Mammary epithelial cell (primary cell): ENCODE measurements at regions not wholly inside any gene's neighbourhood (a gene's known extent, or its start where the extent isn't known, plus 50 kb on each side); places are given as distances from the start of the nearest gene placed in this dataset.

Source experiments
- EZH2 ChIP-seq: IDR thresholded peaks from 2 replicates; pipeline ENCODE4 v1.6.1; 2012; ENCODE audit warnings: low read length, inconsistent platforms, borderline replicate concordance
- TF ChIP-seq, protein P1 (sequence below), 2 donors: IDR thresholded peaks in 1 of 2; conservative IDR thresholded peaks in 1 of 2; 2 replicates each; pipeline ENCODE4 v1.5.1; 2011 to 2012; ENCODE audit warnings: inconsistent platforms in 2 of 2, low read length in 2 of 2, mild to moderate bottlenecking in 2 of 2, control low read depth in 1 of 2, low read depth in 1 of 2; ENCODE audit not compliant: insufficient read depth in 1 of 2; ENCODE audit errors: extremely low read depth in 1 of 2

DNA sequence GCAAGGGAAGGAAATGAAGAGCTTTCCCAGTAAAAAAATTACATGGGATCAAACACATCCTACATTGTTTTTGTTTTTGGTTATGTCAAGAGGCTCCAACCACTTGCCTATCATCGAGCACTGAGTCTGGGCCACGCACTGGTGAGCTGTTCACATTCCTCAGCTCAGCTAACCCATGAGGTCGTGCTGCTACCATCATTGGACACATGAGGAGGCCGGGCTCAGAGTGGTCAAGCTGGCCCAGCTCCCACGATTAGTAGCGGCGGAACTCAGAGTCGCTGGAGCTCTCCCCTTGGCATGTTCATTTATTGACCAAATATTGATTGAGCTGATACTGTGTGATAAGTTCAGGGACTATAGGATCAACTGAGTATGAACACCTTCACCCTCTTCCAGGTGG lies 164.9 kb downstream of the CDH26 start:
- TF ChIP-seq, protein P1, sequence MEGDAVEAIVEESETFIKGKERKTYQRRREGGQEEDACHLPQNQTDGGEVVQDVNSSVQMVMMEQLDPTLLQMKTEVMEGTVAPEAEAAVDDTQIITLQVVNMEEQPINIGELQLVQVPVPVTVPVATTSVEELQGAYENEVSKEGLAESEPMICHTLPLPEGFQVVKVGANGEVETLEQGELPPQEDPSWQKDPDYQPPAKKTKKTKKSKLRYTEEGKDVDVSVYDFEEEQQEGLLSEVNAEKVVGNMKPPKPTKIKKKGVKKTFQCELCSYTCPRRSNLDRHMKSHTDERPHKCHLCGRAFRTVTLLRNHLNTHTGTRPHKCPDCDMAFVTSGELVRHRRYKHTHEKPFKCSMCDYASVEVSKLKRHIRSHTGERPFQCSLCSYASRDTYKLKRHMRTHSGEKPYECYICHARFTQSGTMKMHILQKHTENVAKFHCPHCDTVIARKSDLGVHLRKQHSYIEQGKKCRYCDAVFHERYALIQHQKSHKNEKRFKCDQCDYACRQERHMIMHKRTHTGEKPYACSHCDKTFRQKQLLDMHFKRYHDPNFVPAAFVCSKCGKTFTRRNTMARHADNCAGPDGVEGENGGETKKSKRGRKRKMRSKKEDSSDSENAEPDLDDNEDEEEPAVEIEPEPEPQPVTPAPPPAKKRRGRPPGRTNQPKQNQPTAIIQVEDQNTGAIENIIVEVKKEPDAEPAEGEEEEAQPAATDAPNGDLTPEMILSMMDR (conservative IDR thresholded peaks at IDR 0.05 in 1 of 2, IDR thresholded peaks at IDR 0.05 in 1 of 2; ENCODE audit: extremely low read depth in 1 of 2, insufficient read depth in 1 of 2, low read depth in 1 of 2, low read length in 2 of 2) = no peak
- TF ChIP-seq EZH2 = no peak
